SH-SY5Y (cell line): ENCODE measurements at regions not wholly inside any gene's neighbourhood (a gene's known extent, or its start where the extent isn't known, plus 50 kb on each side); places are given as distances from the start of the nearest gene placed in this dataset.

Source experiments
- GATA2 ChIP-seq: IDR thresholded peaks from 2 replicates; pipeline ENCODE4 v1.6.1; 2011; ENCODE audit warnings: mild to moderate bottlenecking, low read depth, low read length
- GATA3 ChIP-seq: IDR thresholded peaks from 2 replicates; pipeline ENCODE4 v1.6.1; 2011; ENCODE audit warnings: low read depth, mild to moderate bottlenecking, low read length, moderate library complexity

GRCh38 chr3:34312684-34313083 is 514.3 kb downstream of the PDCD6IP start:
- TF ChIP-seq GATA3 (no peak), GATA2 (no peak)

- TF ChIP-seq GATA2 (no peak), GATA3 (no peak)
Observed at GRCh38 chr3:34319881-34320280, 521.5 kb downstream of the PDCD6IP start.

GRCh38 chr3:34323517-34323916 is 525.1 kb downstream of the PDCD6IP start:
- TF ChIP-seq GATA3, result no peak
- TF ChIP-seq GATA2, result no peak

- TF ChIP-seq GATA2 (no peak), GATA3 (no peak)
Observed at GRCh38 chr3:34346656-34347055, 548.2 kb downstream of the PDCD6IP start.

- no peak for TF ChIP-seq GATA3
- TF ChIP-seq GATA2, result no peak
Observed at GRCh38 chr3:34351882-34352777, 553.7 kb downstream of the PDCD6IP start.

GRCh38 chr3:34352778-34353331 is 554.4 kb downstream of the PDCD6IP start:
- TF ChIP-seq GATA2 (no peak), GATA3 (no peak)

GRCh38 chr3:34357461-34357860 is 559.0 kb downstream of the PDCD6IP start:
- TF ChIP-seq GATA2 (no peak), GATA3 (no peak)

- TF ChIP-seq GATA2 (no peak), GATA3 (no peak)
Observed at GRCh38 chr3:34359064-34359463, 560.6 kb downstream of the PDCD6IP start.

- TF ChIP-seq GATA3 (no peak), GATA2 (no peak)
Observed at GRCh38 chr3:34360713-34361112, 562.3 kb downstream of the PDCD6IP start.

GRCh38 chr3:34361921-34362320 is 563.5 kb downstream of the PDCD6IP start:
- TF ChIP-seq GATA2, result no peak
- TF ChIP-seq GATA3, result no peak

- TF ChIP-seq GATA2 (no peak), GATA3 (no peak)
Observed at GRCh38 chr3:34362910-34363309, 564.5 kb downstream of the PDCD6IP start.

- TF ChIP-seq GATA3 (no peak), GATA2 (no peak)
Observed at GRCh38 chr3:34363881-34364280, 565.5 kb downstream of the PDCD6IP start.

- TF ChIP-seq GATA3, result no peak
- no peak for TF ChIP-seq GATA2
Observed at GRCh38 chr3:34364335-34364734, 565.9 kb downstream of the PDCD6IP start.

- TF ChIP-seq GATA2, result no peak
- no peak for TF ChIP-seq GATA3
Observed at GRCh38 chr3:34365231-34365630, 566.8 kb downstream of the PDCD6IP start.

GRCh38 chr3:34365771-34366170 is 567.3 kb downstream of the PDCD6IP start:
- TF ChIP-seq GATA3 (no peak), GATA2 (no peak)
